AG08396 (cell line): ENCODE measurements at regions not wholly inside any gene's neighbourhood (a gene's known extent, or its start where the extent isn't known, plus 50 kb on each side); places are given as distances from the start of the nearest gene placed in this dataset.

Experiments used
- DNase-seq: peaks from one replicate; pipeline ENCODE4 v3.0.0; 2012; ENCODE audit warnings: low spot score, mixed read lengths

- DNase-seq: no peak
Measured at GRCh38 chr6:15872241-15873103, 209.6 kb upstream of the DTNBP1 start.

- no peak for DNase-seq
Measured at GRCh38 chr6:15871276-15871675, 208.4 kb upstream of the DTNBP1 start.

GRCh38 chr6:15870333-15871043 lies 207.7 kb upstream of the DTNBP1 start:
- DNase-seq: no peak

GRCh38 chr6:15864708-15865062 lies 201.9 kb upstream of the DTNBP1 start:
- no peak for DNase-seq

- no peak for DNase-seq
Measured at GRCh38 chr6:15864038-15864707, 201.3 kb upstream of the DTNBP1 start.

- DNase-seq: no peak
Measured at GRCh38 chr6:15862810-15863209, 200.0 kb upstream of the DTNBP1 start.

GRCh38 chr6:15861486-15861885 lies 198.7 kb upstream of the DTNBP1 start:
- DNase-seq: no peak

- no peak for DNase-seq
Measured at GRCh38 chr6:15854826-15855710, 192.2 kb upstream of the DTNBP1 start.

GRCh38 chr6:15854378-15854777 lies 191.6 kb upstream of the DTNBP1 start:
- DNase-seq: no peak

- no peak for DNase-seq
Measured at GRCh38 chr6:15853259-15853658, 190.4 kb upstream of the DTNBP1 start.

GRCh38 chr6:15852289-15852688 lies 189.5 kb upstream of the DTNBP1 start:
- DNase-seq: no peak

GRCh38 chr6:15849395-15849794 lies 186.6 kb upstream of the DTNBP1 start:
- no peak for DNase-seq

- DNase-seq: no peak
Measured at GRCh38 chr6:15845492-15845891, 182.7 kb upstream of the DTNBP1 start.

GRCh38 chr6:15843764-15844163 lies 180.9 kb upstream of the DTNBP1 start:
- no peak for DNase-seq

GRCh38 chr6:15843226-15843625 lies 180.4 kb upstream of the DTNBP1 start:
- no peak for DNase-seq

- no peak for DNase-seq
Measured at GRCh38 chr6:15842727-15843117, 179.9 kb upstream of the DTNBP1 start.

- DNase-seq: no peak
Measured at GRCh38 chr6:15841937-15842726, 179.3 kb upstream of the DTNBP1 start.

- DNase-seq: no peak
Measured at GRCh38 chr6:15839969-15840541, 177.2 kb upstream of the DTNBP1 start.

- no peak for DNase-seq
Measured at GRCh38 chr6:15837205-15837604, 174.4 kb upstream of the DTNBP1 start.

GRCh38 chr6:15832841-15833240 lies 170.0 kb upstream of the DTNBP1 start:
- DNase-seq: no peak

- DNase-seq: no peak
Measured at GRCh38 chr6:15829156-15829555, 166.3 kb upstream of the DTNBP1 start.
